ENCODE measurements at regions not wholly inside any gene's neighbourhood (a gene's known extent, or its start where the extent isn't known, plus 50 kb on each side); places are given as distances from the start of the nearest gene placed in this dataset.

DNA sequence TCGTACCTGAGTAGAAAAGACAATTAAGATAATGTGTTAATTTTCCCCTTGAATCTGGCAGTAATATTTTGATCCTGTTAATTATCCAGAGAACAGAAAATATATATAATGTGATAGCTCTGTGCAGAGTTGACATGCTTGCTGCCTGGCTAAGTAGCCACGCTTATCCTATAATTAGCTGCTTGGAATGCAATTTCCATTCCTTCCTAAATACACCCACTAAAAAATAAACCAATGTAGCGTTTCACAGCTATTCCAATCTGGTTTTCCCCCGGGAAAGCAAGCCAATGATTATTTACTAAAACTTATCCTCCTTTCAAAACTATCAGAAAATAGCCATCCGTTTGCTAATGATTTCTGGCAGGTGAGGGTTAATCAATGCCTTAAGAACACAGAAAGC is 134.5 kb upstream of the IRX5 start:
- 63 to 72% methylated on average over 5 of the region's 5 CpGs for WGBS, 2 donors
- DNase-seq (peak in 2 of 3 donors; percentile 28 to 35), ATAC-seq (ENCODE audit: insufficient read depth, low FRiP score) (no peak)
- H3K36me3 ChIP-seq (ENCODE audit: control insufficient read depth in 4 of 4, insufficient read depth in 4 of 4, low read length in 4 of 4) = no peaks in the 10 kb centered on the region
- H3K27ac ChIP-seq (ENCODE audit: low read depth in 1 of 2, low read length in 1 of 2) = no peak overlapping the region
- peaks cover 0 to 8% (median 0%) of the 10 kb centered on the region in 5 donors for H3K4me1 ChIP-seq (ENCODE audit: control insufficient read depth in 5 of 5, insufficient read depth in 5 of 5, low read length in 5 of 5)
- H3K9me3 ChIP-seq (ENCODE audit: control insufficient read depth in 4 of 4, insufficient read depth in 3 of 4, low read length in 3 of 4) = peaks cover 0 to 4% (median 0%) of the 10 kb centered on the region in 4 donors
- H3K4me3 ChIP-seq = no peak overlapping the region
- no peaks in the 10 kb centered on the region for H3K27me3 ChIP-seq (ENCODE audit: control insufficient read depth in 3 of 3, insufficient read depth in 3 of 3, low read length in 2 of 3)
- H3K9ac ChIP-seq (ENCODE audit: insufficient read depth in 1 of 2, low read length in 2 of 2) = no peak overlapping the region
- TF ChIP-seq, protein P1, sequence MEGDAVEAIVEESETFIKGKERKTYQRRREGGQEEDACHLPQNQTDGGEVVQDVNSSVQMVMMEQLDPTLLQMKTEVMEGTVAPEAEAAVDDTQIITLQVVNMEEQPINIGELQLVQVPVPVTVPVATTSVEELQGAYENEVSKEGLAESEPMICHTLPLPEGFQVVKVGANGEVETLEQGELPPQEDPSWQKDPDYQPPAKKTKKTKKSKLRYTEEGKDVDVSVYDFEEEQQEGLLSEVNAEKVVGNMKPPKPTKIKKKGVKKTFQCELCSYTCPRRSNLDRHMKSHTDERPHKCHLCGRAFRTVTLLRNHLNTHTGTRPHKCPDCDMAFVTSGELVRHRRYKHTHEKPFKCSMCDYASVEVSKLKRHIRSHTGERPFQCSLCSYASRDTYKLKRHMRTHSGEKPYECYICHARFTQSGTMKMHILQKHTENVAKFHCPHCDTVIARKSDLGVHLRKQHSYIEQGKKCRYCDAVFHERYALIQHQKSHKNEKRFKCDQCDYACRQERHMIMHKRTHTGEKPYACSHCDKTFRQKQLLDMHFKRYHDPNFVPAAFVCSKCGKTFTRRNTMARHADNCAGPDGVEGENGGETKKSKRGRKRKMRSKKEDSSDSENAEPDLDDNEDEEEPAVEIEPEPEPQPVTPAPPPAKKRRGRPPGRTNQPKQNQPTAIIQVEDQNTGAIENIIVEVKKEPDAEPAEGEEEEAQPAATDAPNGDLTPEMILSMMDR (IDR thresholded peaks at IDR 0.05; ENCODE audit: control extremely low read depth, extremely low read depth) = no peak

DNA sequence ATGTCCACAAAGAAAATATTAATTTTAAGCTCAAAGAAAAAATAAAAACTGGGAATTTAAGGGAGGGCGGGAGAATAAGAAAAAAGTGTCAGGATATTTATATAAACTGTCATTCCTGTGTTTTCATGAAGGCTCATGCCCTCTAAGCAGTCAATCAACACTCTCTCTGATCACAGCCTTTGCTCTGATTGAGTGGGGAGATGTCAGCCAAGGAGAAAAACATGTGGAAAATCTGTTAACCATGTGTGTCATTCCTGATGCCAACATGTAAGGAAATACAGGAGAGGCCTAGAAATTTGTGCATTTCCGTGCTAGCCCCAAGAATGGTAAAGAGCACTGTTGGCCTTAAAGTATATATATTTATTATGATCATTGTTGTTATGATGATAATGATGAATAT is 137.9 kb upstream of the IRX5 start:
- H3K27me3 ChIP-seq (ENCODE audit: control insufficient read depth in 3 of 3, insufficient read depth in 3 of 3, low read length in 2 of 3) = no peaks in the 10 kb centered on the region
- no peaks in the 10 kb centered on the region for H3K9me3 ChIP-seq (ENCODE audit: control insufficient read depth in 4 of 4, insufficient read depth in 3 of 4, low read length in 3 of 4)
- DNase-seq = no peak
- no peak overlapping the region for H3K9ac ChIP-seq (ENCODE audit: insufficient read depth in 1 of 2, low read length in 2 of 2)
- no peak overlapping the region for H3K27ac ChIP-seq (ENCODE audit: low read depth in 1 of 2, low read length in 1 of 2)
- WGBS, 2 donors = 74 to 81% methylated on average over 2 of the region's 2 CpGs
- H3K4me1 ChIP-seq (ENCODE audit: control insufficient read depth in 5 of 5, insufficient read depth in 5 of 5, low read length in 5 of 5) = peaks cover 0 to 8% (median 0%) of the 10 kb centered on the region in 5 donors
- TF ChIP-seq, protein P1 (IDR thresholded peaks at IDR 0.05; ENCODE audit: control extremely low read depth, extremely low read depth) = no peak
- no peak for ATAC-seq (ENCODE audit: insufficient read depth, low FRiP score)
- H3K36me3 ChIP-seq (ENCODE audit: control insufficient read depth in 4 of 4, insufficient read depth in 4 of 4, low read length in 4 of 4) = no peaks in the 10 kb centered on the region
- H3K4me3 ChIP-seq = no peak overlapping the region

DNA sequence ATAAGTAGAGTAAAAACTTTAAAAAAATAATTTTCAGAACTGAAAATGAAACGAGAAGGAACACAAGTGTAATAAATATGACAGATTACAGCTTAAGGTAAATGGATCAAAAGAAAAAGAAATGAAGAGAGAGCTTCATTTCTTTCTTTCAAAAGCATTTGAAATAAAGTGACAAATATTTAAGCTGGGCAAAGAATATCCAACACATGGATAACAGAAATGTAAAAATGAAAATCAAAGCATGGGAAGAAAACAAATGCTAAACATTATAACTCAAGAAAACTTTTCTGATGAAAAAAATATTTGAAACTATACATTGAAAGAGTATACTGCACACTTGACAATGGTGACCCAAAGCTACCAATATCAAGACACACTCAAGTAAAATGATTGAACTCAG is 143.6 kb upstream of the IRX5 start:
- ATAC-seq (ENCODE audit: insufficient read depth, low FRiP score) (no peak), DNase-seq (no peak)
- Histone ChIP-seq H3K4me1 (ENCODE audit: control insufficient read depth in 5 of 5, insufficient read depth in 5 of 5, low read length in 5 of 5) (no peaks in the 10 kb centered on the region), H3K36me3 (ENCODE audit: control insufficient read depth in 4 of 4, insufficient read depth in 4 of 4, low read length in 4 of 4) (no peaks in the 10 kb centered on the region), H3K27ac (ENCODE audit: low read depth in 1 of 2, low read length in 1 of 2) (no peak overlapping the region), H3K4me3 (no peak overlapping the region), H3K27me3 (ENCODE audit: control insufficient read depth in 3 of 3, insufficient read depth in 3 of 3, low read length in 2 of 3) (no peaks in the 10 kb centered on the region), H3K9me3 (ENCODE audit: control insufficient read depth in 4 of 4, insufficient read depth in 3 of 4, low read length in 3 of 4) (peaks cover 0 to 6% (median 1%) of the 10 kb centered on the region in 4 donors), H3K9ac (ENCODE audit: insufficient read depth in 1 of 2, low read length in 2 of 2) (no peak overlapping the region)
- WGBS, 2 donors = 80% methylated on average over 1 of the region's 1 CpG
- TF ChIP-seq, protein P1 (IDR thresholded peaks at IDR 0.05; ENCODE audit: control extremely low read depth, extremely low read depth) = no peak

DNA sequence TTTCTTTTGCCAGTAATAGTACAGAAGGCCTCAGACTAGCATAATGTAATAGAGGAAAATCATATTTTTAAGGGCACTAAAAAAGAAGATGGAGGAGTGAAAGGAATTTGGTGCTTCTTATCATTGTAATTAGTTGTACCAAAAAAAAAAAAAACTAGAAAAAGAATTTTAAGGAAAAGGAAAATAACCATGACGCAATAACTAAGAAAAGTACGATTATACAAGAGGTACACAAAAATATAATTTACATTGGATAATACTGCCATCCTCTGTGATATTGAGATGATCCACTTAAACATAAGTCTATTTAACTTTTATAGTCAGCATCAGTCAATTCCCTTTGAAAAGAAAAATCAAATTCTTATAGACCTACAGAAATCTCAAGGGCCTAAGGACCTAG is 146.7 kb upstream of the IRX5 start:
- Histone ChIP-seq H3K4me3 (no peak overlapping the region), H3K27ac (ENCODE audit: low read depth in 1 of 2, low read length in 1 of 2) (no peak overlapping the region), H3K27me3 (ENCODE audit: control insufficient read depth in 3 of 3, insufficient read depth in 3 of 3, low read length in 2 of 3) (no peaks in the 10 kb centered on the region), H3K9ac (ENCODE audit: insufficient read depth in 1 of 2, low read length in 2 of 2) (no peak overlapping the region), H3K4me1 (ENCODE audit: control insufficient read depth in 5 of 5, insufficient read depth in 5 of 5, low read length in 5 of 5) (no peaks in the 10 kb centered on the region), H3K36me3 (ENCODE audit: control insufficient read depth in 4 of 4, insufficient read depth in 4 of 4, low read length in 4 of 4) (no peaks in the 10 kb centered on the region), H3K9me3 (ENCODE audit: control insufficient read depth in 4 of 4, insufficient read depth in 3 of 4, low read length in 3 of 4) (peaks cover 0 to 6% (median 1%) of the 10 kb centered on the region in 4 donors)
- TF ChIP-seq, protein P1 (IDR thresholded peaks at IDR 0.05; ENCODE audit: control extremely low read depth, extremely low read depth) = no peak
- no peak for ATAC-seq (ENCODE audit: insufficient read depth, low FRiP score)
- no peak for DNase-seq
- WGBS, 2 donors = 83 to 94% methylated on average over 2 of the region's 2 CpGs
